ENCODE measurements at regions not wholly inside any gene's neighbourhood (a gene's known extent, or its start where the extent isn't known, plus 50 kb on each side); places are given as distances from the start of the nearest gene placed in this dataset.

DNA sequence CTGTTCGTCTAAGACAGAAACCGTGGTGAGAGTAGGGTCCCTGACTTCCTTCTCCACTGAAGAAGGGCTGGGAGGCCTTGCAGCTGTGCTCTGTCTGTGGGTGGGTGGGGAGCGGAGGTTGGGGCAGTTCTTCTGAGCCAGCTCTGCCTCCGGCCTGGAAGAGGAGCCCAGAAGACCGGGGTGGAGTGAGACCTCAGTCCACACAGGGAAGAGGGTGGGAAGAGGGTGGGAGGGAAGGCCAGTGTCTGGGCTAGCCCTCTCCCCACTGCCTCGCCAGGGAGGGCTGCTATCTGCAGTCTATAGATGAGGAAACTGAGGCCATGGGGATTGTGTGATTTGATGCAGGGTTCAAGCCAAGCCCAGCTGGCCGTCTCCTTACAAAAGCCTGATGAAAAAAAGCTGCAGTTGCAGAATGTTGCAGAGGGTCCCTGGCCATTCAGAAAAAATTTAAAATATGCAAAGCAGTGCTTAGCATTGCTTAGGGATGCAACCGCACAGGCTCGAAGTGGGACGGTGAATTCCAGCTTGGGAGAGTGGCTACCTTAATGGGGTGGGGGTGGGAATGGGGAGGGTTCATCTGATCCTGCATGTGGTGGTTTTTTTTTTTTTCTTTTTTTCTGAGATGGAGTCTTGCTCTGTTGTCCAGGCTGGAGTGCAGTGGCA lies 181.6 kb upstream of the HS6ST1 start:
- no peak for TF ChIP-seq POLR2A (IDR thresholded peaks at IDR 0.05)
- TF ChIP-seq, protein P1, sequence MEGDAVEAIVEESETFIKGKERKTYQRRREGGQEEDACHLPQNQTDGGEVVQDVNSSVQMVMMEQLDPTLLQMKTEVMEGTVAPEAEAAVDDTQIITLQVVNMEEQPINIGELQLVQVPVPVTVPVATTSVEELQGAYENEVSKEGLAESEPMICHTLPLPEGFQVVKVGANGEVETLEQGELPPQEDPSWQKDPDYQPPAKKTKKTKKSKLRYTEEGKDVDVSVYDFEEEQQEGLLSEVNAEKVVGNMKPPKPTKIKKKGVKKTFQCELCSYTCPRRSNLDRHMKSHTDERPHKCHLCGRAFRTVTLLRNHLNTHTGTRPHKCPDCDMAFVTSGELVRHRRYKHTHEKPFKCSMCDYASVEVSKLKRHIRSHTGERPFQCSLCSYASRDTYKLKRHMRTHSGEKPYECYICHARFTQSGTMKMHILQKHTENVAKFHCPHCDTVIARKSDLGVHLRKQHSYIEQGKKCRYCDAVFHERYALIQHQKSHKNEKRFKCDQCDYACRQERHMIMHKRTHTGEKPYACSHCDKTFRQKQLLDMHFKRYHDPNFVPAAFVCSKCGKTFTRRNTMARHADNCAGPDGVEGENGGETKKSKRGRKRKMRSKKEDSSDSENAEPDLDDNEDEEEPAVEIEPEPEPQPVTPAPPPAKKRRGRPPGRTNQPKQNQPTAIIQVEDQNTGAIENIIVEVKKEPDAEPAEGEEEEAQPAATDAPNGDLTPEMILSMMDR (IDR thresholded peaks at IDR 0.05), result no peak
- intact Hi-C loops (cut with DNase I; ENCODE audit: low total_unique reads), result no loop called here
- peak in 1 of 2 donors; percentile 57 for DNase-seq (ENCODE audit: low spot score in 2 of 2)
- no peak overlapping the region for H3K4me3 ChIP-seq (ENCODE audit: low read depth, poor library complexity, severe bottlenecking)
- WGBS, 2 donors, result 77 to 80% methylated on average over 10 of the region's 10 CpGs

GRCh38 chr2:128501006-128501690 lies 182.5 kb upstream of the HS6ST1 start:
- intact Hi-C loops (cut with DNase I; ENCODE audit: low total_unique reads), result no loop called here
- H3K4me3 ChIP-seq (ENCODE audit: low read depth, poor library complexity, severe bottlenecking), result no peak overlapping the region
- WGBS, 2 donors, result 84 to 85% methylated on average over 12 of the region's 12 CpGs
- DNase-seq (ENCODE audit: low spot score in 2 of 2), result peak in 1 of 2 donors; percentile 68
- TF ChIP-seq, protein P1 (IDR thresholded peaks at IDR 0.05), result no peak
- TF ChIP-seq POLR2A (IDR thresholded peaks at IDR 0.05), result no peak

GRCh38 chr2:128501700-128502099 lies 183.0 kb upstream of the HS6ST1 start:
- H3K4me3 ChIP-seq (ENCODE audit: low read depth, poor library complexity, severe bottlenecking), result no peak overlapping the region
- TF ChIP-seq POLR2A (IDR thresholded peaks at IDR 0.05), result no peak
- TF ChIP-seq, protein P1 (IDR thresholded peaks at IDR 0.05), result no peak
- DNase-seq (ENCODE audit: low spot score in 2 of 2), result peak in 1 of 2 donors; percentile 48
- intact Hi-C loops (cut with DNase I; ENCODE audit: low total_unique reads), result no loop called here
- WGBS, 2 donors, result 92 to 97% methylated on average over 4 of the region's 4 CpGs

GRCh38 chr2:128502200-128502599 lies 183.5 kb upstream of the HS6ST1 start:
- DNase-seq (ENCODE audit: low spot score in 2 of 2), result peak in 1 of 2 donors; percentile 5
- 91 to 96% methylated on average over 8 of the region's 8 CpGs for WGBS, 2 donors
- H3K4me3 ChIP-seq (ENCODE audit: low read depth, poor library complexity, severe bottlenecking), result no peak overlapping the region
- TF ChIP-seq, protein P1 (IDR thresholded peaks at IDR 0.05), result no peak
- TF ChIP-seq POLR2A (IDR thresholded peaks at IDR 0.05), result no peak
- intact Hi-C loops (cut with DNase I; ENCODE audit: low total_unique reads), result no loop called here

DNA sequence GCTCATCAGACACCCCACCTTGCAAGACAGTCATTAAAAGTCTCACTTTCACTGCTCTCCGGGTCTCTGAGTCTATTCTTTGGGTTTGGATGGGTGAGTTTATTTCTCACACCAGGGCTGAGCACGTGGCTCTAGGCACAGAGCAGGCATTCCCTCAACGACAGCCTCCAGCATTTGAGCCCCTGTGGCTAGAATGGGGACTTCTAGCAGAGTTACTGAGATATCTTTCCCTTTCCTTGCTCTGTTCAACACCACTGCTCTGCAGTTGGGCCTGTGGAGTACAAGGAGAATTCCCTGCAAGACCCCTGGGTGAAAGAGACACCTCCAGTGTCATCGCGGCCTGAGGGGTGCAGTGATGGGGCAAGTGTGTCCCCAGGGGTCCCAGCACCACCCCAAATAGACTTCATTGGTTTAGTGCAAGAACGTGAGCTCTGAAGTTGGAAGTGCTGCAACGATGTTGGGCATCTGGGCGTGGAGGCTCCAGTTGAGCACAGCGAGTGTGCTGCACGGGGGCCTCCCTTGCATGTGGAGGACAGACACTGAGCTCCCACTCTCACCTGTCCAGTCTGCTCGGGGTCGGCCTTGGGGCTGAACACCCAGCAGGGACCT lies 184.1 kb upstream of the HS6ST1 start:
- TF ChIP-seq, protein P1 (IDR thresholded peaks at IDR 0.05), result no peak
- no peak for TF ChIP-seq POLR2A (IDR thresholded peaks at IDR 0.05)
- H3K4me3 ChIP-seq (ENCODE audit: low read depth, poor library complexity, severe bottlenecking), result no peak overlapping the region
- 90 to 98% methylated on average over 12 of the region's 12 CpGs for WGBS, 2 donors
- intact Hi-C loops (cut with DNase I; ENCODE audit: low total_unique reads), result no loop called here
- peak in 1 of 2 donors; percentile 76 for DNase-seq (ENCODE audit: low spot score in 2 of 2)

Measured in lower leg skin (tissue), 4 donors.